Effector CD8-positive, alpha-beta T cell (primary cell): ENCODE measurements at regions not wholly inside any gene's neighbourhood (a gene's known extent, or its start where the extent isn't known, plus 50 kb on each side); places are given as distances from the start of the nearest gene placed in this dataset.

Source experiments
- DNase-seq: peaks from one replicate; lab custom pipeline; 2025; lab: John Stamatoyannopoulos, UW

- no peak for DNase-seq
Measured at GRCh38 chr1:30514137-30514654, 209.2 kb downstream of the MATN1 start.

- DNase-seq = no peak
Measured at GRCh38 chr1:30513396-30514136, 209.8 kb downstream of the MATN1 start.

GRCh38 chr1:30512914-30513265 is 210.5 kb downstream of the MATN1 start:
- no peak for DNase-seq

GRCh38 chr1:30511991-30512913 is 211.1 kb downstream of the MATN1 start:
- no peak for DNase-seq

- DNase-seq = no peak
Measured at GRCh38 chr1:30511563-30511962, 211.8 kb downstream of the MATN1 start.

- DNase-seq = no peak
Measured at GRCh38 chr1:30511106-30511505, 212.3 kb downstream of the MATN1 start.

GRCh38 chr1:30509670-30510069 is 213.7 kb downstream of the MATN1 start:
- no peak for DNase-seq

- DNase-seq = no peak
Measured at GRCh38 chr1:30508611-30509010, 214.8 kb downstream of the MATN1 start.

GRCh38 chr1:30508175-30508448 is 215.3 kb downstream of the MATN1 start:
- DNase-seq = no peak

- no peak for DNase-seq
Measured at GRCh38 chr1:30507401-30508174, 215.8 kb downstream of the MATN1 start.

GRCh38 chr1:30507016-30507312 is 216.4 kb downstream of the MATN1 start:
- DNase-seq = no peak

- DNase-seq = no peak
Measured at GRCh38 chr1:30506291-30507015, 216.9 kb downstream of the MATN1 start.

GRCh38 chr1:30505853-30506252 is 217.5 kb downstream of the MATN1 start:
- no peak for DNase-seq

GRCh38 chr1:30492451-30492850 is 230.9 kb downstream of the MATN1 start:
- no peak for DNase-seq

GRCh38 chr1:30491831-30492230 is 231.6 kb downstream of the MATN1 start:
- DNase-seq = no peak

GRCh38 chr1:30490554-30491053 is 232.8 kb downstream of the MATN1 start:
- DNase-seq = no peak

- no peak for DNase-seq
Measured at GRCh38 chr1:30489737-30490389, 233.5 kb downstream of the MATN1 start.

GRCh38 chr1:30488324-30488913 is 235.0 kb downstream of the MATN1 start:
- DNase-seq = no peak

GRCh38 chr1:30487042-30487441 is 236.3 kb downstream of the MATN1 start:
- DNase-seq = no peak

GRCh38 chr1:30485072-30485471 is 238.3 kb downstream of the MATN1 start:
- DNase-seq = no peak

GRCh38 chr1:30484668-30485067 is 238.7 kb downstream of the MATN1 start:
- no peak for DNase-seq
